Right atrium auricular region (tissue), 2 donors: ENCODE measurements at regions not wholly inside any gene's neighbourhood (a gene's known extent, or its start where the extent isn't known, plus 50 kb on each side); places are given as distances from the start of the nearest gene placed in this dataset.

Source experiments
- DNase-seq: peaks from one replicate; pipeline ENCODE4 v3.0.0-alpha.2; 2019; ENCODE audit warnings: low spot score
- H3K27ac ChIP-seq, 2 donors: fragments of 200-600 bp; sonication (generic); 1 replicate in 1 of 2; 2 replicates in 1 of 2; pipeline ENCODE4 v1.5.1; 2016 to 2019
- H3K27me3 ChIP-seq, 2 donors: fragments of 200-600 bp; sonication (generic); one replicate each; pipeline versions ENCODE4 v1.5.1 to v1.6.0; 2017 to 2019
- H3K36me3 ChIP-seq: fragments of 200-600 bp; sonication (generic); one replicate; pipeline ENCODE4 v1.5.1; 2016
- H3K4me1 ChIP-seq, 2 donors: fragments of 200-600 bp; sonication (generic); one replicate each; pipeline versions ENCODE4 v1.5.1 to v1.6.0; 2017 to 2019
- H3K4me3 ChIP-seq, 2 donors: fragments of 200-600 bp; sonication (generic); 1 replicate in 1 of 2; 2 replicates in 1 of 2; pipeline ENCODE4 v1.5.1; 2017 to 2019; ENCODE audit warnings: mild to moderate bottlenecking in 1 of 2, moderate library complexity in 1 of 2
- H3K9me3 ChIP-seq, 2 donors: fragments of 200-600 bp; sonication (generic); one replicate each; pipeline ENCODE4 v1.5.1; 2019
- CTCF ChIP-seq, 2 donors: fragments of 200-600 bp; sonication (generic); IDR thresholded peaks; one replicate each; pipeline ENCODE4 v1.5.1; 2019; ENCODE audit warnings: antibody characterized with exemption in 2 of 2

- H3K9me3 ChIP-seq: no peaks in the 10 kb centered on the region
- H3K36me3 ChIP-seq: no peaks in the 10 kb centered on the region
- H3K27me3 ChIP-seq: no peaks in the 10 kb centered on the region
- no peak overlapping the region for H3K4me3 ChIP-seq
- H3K4me1 ChIP-seq: no peaks in the 10 kb centered on the region
- DNase-seq: no peak
- no peak overlapping the region for H3K27ac ChIP-seq
- no peak for TF ChIP-seq CTCF (IDR thresholded peaks at IDR 0.05)
Measured at GRCh38 chr1:208366559-208366958, 122.4 kb upstream of the PLXNA2 start.

GRCh38 chr1:208369045-208369444, 124.9 kb upstream of the PLXNA2 start:
- no peak for DNase-seq
- H3K36me3 ChIP-seq: no peaks in the 10 kb centered on the region

GRCh38 chr1:208369658-208370057, 125.5 kb upstream of the PLXNA2 start:
- H3K4me3 ChIP-seq: no peak overlapping the region
- no peak for DNase-seq
- no peaks in the 10 kb centered on the region for H3K4me1 ChIP-seq
- no peaks in the 10 kb centered on the region for H3K36me3 ChIP-seq
- no peaks in the 10 kb centered on the region for H3K9me3 ChIP-seq
- no peak for TF ChIP-seq CTCF (IDR thresholded peaks at IDR 0.05)
- no peaks in the 10 kb centered on the region for H3K27me3 ChIP-seq
- no peak overlapping the region for H3K27ac ChIP-seq

More at GRCh38 chr1:208369045-208369444, 124.9 kb upstream of the PLXNA2 start:
- Histone ChIP-seq H3K9me3 (no peaks in the 10 kb centered on the region), H3K27ac (no peak overlapping the region), H3K27me3 (no peaks in the 10 kb centered on the region), H3K4me1 (no peaks in the 10 kb centered on the region), H3K4me3 (no peak overlapping the region)
- TF ChIP-seq CTCF (IDR thresholded peaks at IDR 0.05): no peak

- no peak for DNase-seq
- H3K9me3 ChIP-seq: no peaks in the 10 kb centered on the region
- H3K36me3 ChIP-seq: no peaks in the 10 kb centered on the region
- no peaks in the 10 kb centered on the region for H3K4me1 ChIP-seq
- H3K27me3 ChIP-seq: no peaks in the 10 kb centered on the region
- no peak overlapping the region for H3K27ac ChIP-seq
- H3K4me3 ChIP-seq: no peak overlapping the region
- no peak for TF ChIP-seq CTCF (IDR thresholded peaks at IDR 0.05)
Measured at GRCh38 chr1:208374391-208374941, 130.3 kb upstream of the PLXNA2 start.

GRCh38 chr1:208381481-208381880, 137.3 kb upstream of the PLXNA2 start:
- DNase-seq: no peak
- H3K27me3 ChIP-seq: no peaks in the 10 kb centered on the region

More at GRCh38 chr1:208381481-208381880, 137.3 kb upstream of the PLXNA2 start:
- no peaks in the 10 kb centered on the region for H3K4me1 ChIP-seq
- H3K9me3 ChIP-seq: no peaks in the 10 kb centered on the region
- TF ChIP-seq CTCF (IDR thresholded peaks at IDR 0.05): no peak
- H3K4me3 ChIP-seq: no peak overlapping the region
- H3K36me3 ChIP-seq: no peaks in the 10 kb centered on the region
- H3K27ac ChIP-seq: no peak overlapping the region
